Gastroesophageal sphincter (tissue), 3 donors: ENCODE measurements at regions not wholly inside any gene's neighbourhood (a gene's known extent, or its start where the extent isn't known, plus 50 kb on each side); places are given as distances from the start of the nearest gene placed in this dataset.

Experiments
- EP300 ChIP-seq: sonication (generic); formaldehyde crosslinking; IDR thresholded peaks from one replicate; pipeline ENCODE4 v1.6.1; 2017; ENCODE audit warnings: antibody characterized with exemption, mild to moderate bottlenecking
- POLR2A ChIP-seq, 2 donors: fragments of 450-650 bp; IDR thresholded peaks; one replicate each; pipeline ENCODE4 v1.6.1; 2017; ENCODE audit warnings: antibody characterized with exemption in 2 of 2, mild to moderate bottlenecking in 2 of 2, moderate library complexity in 1 of 2
- POLR2AphosphoS5 ChIP-seq: sonication (generic); formaldehyde crosslinking; IDR thresholded peaks from one replicate; pipeline ENCODE4 v1.6.1; 2017; ENCODE audit warnings: antibody characterized with exemption
- TF ChIP-seq, protein P1 (sequence below), 4 experiments: fragments of 200-600 bp in 2 of 4; fragments of 450-650 bp in 2 of 4; sonication (generic) in 1 of 4; IDR thresholded peaks; one replicate each; pipeline ENCODE4 v1.5.1; 2017 to 2019; ENCODE audit warnings: antibody characterized with exemption in 4 of 4, mild to moderate bottlenecking in 2 of 4, moderate library complexity in 2 of 4

DNA sequence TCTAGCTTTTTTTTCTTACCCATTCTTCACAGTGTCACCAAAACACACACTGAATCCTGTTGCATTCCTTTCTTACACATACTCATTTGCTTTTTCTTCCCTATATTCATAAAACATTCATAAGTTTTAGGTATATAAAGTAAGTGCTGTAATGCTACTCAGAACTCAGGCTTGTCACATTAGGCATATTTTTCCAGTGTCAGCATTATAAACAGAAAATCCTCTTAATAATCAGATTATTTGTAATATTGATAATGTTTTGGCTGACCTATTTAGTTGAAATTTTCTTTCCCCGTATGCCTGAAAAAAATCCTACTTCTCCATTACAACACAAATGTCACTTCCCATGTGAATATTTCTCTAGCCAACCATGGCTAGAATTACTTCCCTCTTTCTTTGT, 743.0 kb upstream of the NUDT12 start:
- TF ChIP-seq, protein P1, sequence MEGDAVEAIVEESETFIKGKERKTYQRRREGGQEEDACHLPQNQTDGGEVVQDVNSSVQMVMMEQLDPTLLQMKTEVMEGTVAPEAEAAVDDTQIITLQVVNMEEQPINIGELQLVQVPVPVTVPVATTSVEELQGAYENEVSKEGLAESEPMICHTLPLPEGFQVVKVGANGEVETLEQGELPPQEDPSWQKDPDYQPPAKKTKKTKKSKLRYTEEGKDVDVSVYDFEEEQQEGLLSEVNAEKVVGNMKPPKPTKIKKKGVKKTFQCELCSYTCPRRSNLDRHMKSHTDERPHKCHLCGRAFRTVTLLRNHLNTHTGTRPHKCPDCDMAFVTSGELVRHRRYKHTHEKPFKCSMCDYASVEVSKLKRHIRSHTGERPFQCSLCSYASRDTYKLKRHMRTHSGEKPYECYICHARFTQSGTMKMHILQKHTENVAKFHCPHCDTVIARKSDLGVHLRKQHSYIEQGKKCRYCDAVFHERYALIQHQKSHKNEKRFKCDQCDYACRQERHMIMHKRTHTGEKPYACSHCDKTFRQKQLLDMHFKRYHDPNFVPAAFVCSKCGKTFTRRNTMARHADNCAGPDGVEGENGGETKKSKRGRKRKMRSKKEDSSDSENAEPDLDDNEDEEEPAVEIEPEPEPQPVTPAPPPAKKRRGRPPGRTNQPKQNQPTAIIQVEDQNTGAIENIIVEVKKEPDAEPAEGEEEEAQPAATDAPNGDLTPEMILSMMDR (IDR thresholded peaks at IDR 0.05), result no peak
- TF ChIP-seq EP300 (no peak), POLR2A (IDR thresholded peaks at IDR 0.05) (no peak), POLR2AphosphoS5 (no peak)
